Neural progenitor cell (in vitro differentiated cells): ENCODE measurements at regions not wholly inside any gene's neighbourhood (a gene's known extent, or its start where the extent isn't known, plus 50 kb on each side); places are given as distances from the start of the nearest gene placed in this dataset.
A peak's percentile ranks its signal among the peaks of the same experiment; 100 is the strongest.

Experiments
- DNase-seq: peaks from one replicate; pipeline ENCODE4 v3.0.0-alpha.2; 2016; ENCODE audit warnings: low spot score
- H2AFZ ChIP-seq: fragments of 200-600 bp; sonication (generic); replicated peaks from 2 replicates; pipeline ENCODE4 v1.6.1; 2016; ENCODE audit warnings: antibody characterized with exemption
- H3F3A ChIP-seq: fragments of 200-600 bp; sonication (generic); 2 replicates; pipeline ENCODE4 v1.6.1; 2016; ENCODE audit warnings: antibody characterized with exemption, low read depth
- H3K27ac ChIP-seq: fragments of 200-600 bp; sonication (generic); 2 replicates; pipeline ENCODE4 v1.5.1; 2016; ENCODE audit warnings: mild to moderate bottlenecking
- H3K27me3 ChIP-seq: fragments of 200-600 bp; sonication (generic); 2 replicates; pipeline ENCODE4 v1.6.1; 2016; ENCODE audit warnings: mild to moderate bottlenecking, moderate library complexity
- H3K36me3 ChIP-seq: fragments of 200-600 bp; sonication (generic); 2 replicates; pipeline ENCODE4 v1.5.1; 2016
- H3K4me1 ChIP-seq: fragments of 200-600 bp; sonication (generic); 2 replicates; pipeline ENCODE4 v1.6.1; 2016; ENCODE audit warnings: mixed run types
- H3K4me2 ChIP-seq: fragments of 200-600 bp; sonication (generic); 2 replicates; pipeline ENCODE4 v1.6.1; 2016
- H3K4me3 ChIP-seq: fragments of 200-600 bp; sonication (generic); 2 replicates; pipeline ENCODE4 v1.5.1; 2016
- H3K79me2 ChIP-seq: fragments of 200-600 bp; sonication (generic); 2 replicates; pipeline ENCODE4 v1.6.1; 2016; ENCODE audit warnings: low read depth
- H3K9ac ChIP-seq: fragments of 200-600 bp; sonication (generic); 2 replicates; pipeline ENCODE4 v1.6.1; 2016
- H3K9me3 ChIP-seq: fragments of 200-600 bp; sonication (generic); 2 replicates; pipeline ENCODE4 v1.5.1; 2016; ENCODE audit warnings: low read depth
- H4K20me1 ChIP-seq: fragments of 200-600 bp; sonication (generic); 2 replicates; pipeline ENCODE4 v1.6.1; 2016; ENCODE audit warnings: low read depth
- H3K27ac Mint-ChIP-seq: 3 replicates; pipeline ENCODE4 v1.8.0; 2021; ENCODE audit warnings: mixed read lengths
- H3K27me3 Mint-ChIP-seq: 2 replicates; pipeline ENCODE4 v1.8.0; 2022; ENCODE audit warnings: low read depth, mild to moderate bottlenecking, inconsistent platforms, moderate library complexity, mixed read lengths; ENCODE audit not compliant: insufficient read depth
- H3K36me3 Mint-ChIP-seq: 3 replicates; pipeline ENCODE4 v1.8.0; 2021; ENCODE audit warnings: mixed read lengths
- H3K4me1 Mint-ChIP-seq: 3 replicates; pipeline ENCODE4 v1.8.0; 2021; ENCODE audit warnings: mixed read lengths
- H3K4me3 Mint-ChIP-seq: 3 replicates; pipeline ENCODE4 v1.8.0; 2021; ENCODE audit warnings: mild to moderate bottlenecking, moderate library complexity, mixed read lengths
- H3K9me3 Mint-ChIP-seq: 3 replicates; pipeline ENCODE4 v1.8.0; 2020; ENCODE audit warnings: mixed read lengths
- EZH2 ChIP-seq: fragments of 200-600 bp; sonication (generic); IDR thresholded peaks from 2 replicates; pipeline ENCODE4 v1.6.1; 2017; ENCODE audit warnings: antibody characterized with exemption, mild to moderate bottlenecking, moderate library complexity
- EZH2phosphoT487 ChIP-seq: fragments of 200-600 bp; sonication (generic); IDR thresholded peaks from 2 replicates; pipeline ENCODE4 v1.6.1; 2017; ENCODE audit warnings: antibody characterized with exemption
- TF ChIP-seq, protein P1 (sequence below): fragments of 200-600 bp; sonication (generic); IDR thresholded peaks from 2 replicates; pipeline ENCODE4 v1.5.1; 2017; ENCODE audit warnings: antibody characterized with exemption, mild to moderate bottlenecking

GRCh38 chr4:15158406-15159091 is 156.3 kb downstream of the CPEB2 start:
- Mint-ChIP-seq H3K4me1 (peaks cover 15% of the 10 kb centered on the region), H3K27ac (no peak overlapping the region), H3K9me3 (no peaks in the 10 kb centered on the region), H3K4me3 (no peak overlapping the region), H3K36me3 (no peaks in the 10 kb centered on the region), H3K27me3 (no peaks in the 10 kb centered on the region)
- H4K20me1 ChIP-seq: no peaks in the 10 kb centered on the region
- peak; percentile 50 for DNase-seq
- H3K9ac ChIP-seq: no peak overlapping the region
- H3K79me2 ChIP-seq: no peaks in the 10 kb centered on the region
- H3K27me3 ChIP-seq: no peaks in the 10 kb centered on the region
- H3K4me3 ChIP-seq: no peak overlapping the region
- TF ChIP-seq, protein P1, sequence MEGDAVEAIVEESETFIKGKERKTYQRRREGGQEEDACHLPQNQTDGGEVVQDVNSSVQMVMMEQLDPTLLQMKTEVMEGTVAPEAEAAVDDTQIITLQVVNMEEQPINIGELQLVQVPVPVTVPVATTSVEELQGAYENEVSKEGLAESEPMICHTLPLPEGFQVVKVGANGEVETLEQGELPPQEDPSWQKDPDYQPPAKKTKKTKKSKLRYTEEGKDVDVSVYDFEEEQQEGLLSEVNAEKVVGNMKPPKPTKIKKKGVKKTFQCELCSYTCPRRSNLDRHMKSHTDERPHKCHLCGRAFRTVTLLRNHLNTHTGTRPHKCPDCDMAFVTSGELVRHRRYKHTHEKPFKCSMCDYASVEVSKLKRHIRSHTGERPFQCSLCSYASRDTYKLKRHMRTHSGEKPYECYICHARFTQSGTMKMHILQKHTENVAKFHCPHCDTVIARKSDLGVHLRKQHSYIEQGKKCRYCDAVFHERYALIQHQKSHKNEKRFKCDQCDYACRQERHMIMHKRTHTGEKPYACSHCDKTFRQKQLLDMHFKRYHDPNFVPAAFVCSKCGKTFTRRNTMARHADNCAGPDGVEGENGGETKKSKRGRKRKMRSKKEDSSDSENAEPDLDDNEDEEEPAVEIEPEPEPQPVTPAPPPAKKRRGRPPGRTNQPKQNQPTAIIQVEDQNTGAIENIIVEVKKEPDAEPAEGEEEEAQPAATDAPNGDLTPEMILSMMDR: no peak
- TF ChIP-seq EZH2phosphoT487 (no peak), EZH2 (no peak)
- H2AFZ ChIP-seq: peak overlapping the region; percentile 69
- no peaks in the 10 kb centered on the region for H3K9me3 ChIP-seq
- peak overlapping the region; percentile 21 for H3K4me2 ChIP-seq
- peaks cover 38% of the 10 kb centered on the region for H3K4me1 ChIP-seq
- no peak overlapping the region for H3K27ac ChIP-seq
- peaks cover 30% of the 10 kb centered on the region for H3F3A ChIP-seq
- H3K36me3 ChIP-seq: no peaks in the 10 kb centered on the region

GRCh38 chr4:15159477-15160019 is 157.3 kb downstream of the CPEB2 start:
- Histone ChIP-seq H3K4me1 (peaks cover 38% of the 10 kb centered on the region), H3K27ac (no peak overlapping the region), H3K36me3 (no peaks in the 10 kb centered on the region), H3K9me3 (no peaks in the 10 kb centered on the region), H3K27me3 (no peaks in the 10 kb centered on the region), H3K9ac (no peak overlapping the region), H3K4me3 (no peak overlapping the region), H3F3A (peaks cover 30% of the 10 kb centered on the region), H3K79me2 (no peaks in the 10 kb centered on the region), H4K20me1 (no peaks in the 10 kb centered on the region), H3K4me2 (peak overlapping the region; percentile 8), H2AFZ (no peak overlapping the region)
- H3K27me3 Mint-ChIP-seq: no peaks in the 10 kb centered on the region
- TF ChIP-seq, protein P1: no peak
- TF ChIP-seq EZH2: no peak
- TF ChIP-seq EZH2phosphoT487: no peak
- H3K27ac Mint-ChIP-seq: no peak overlapping the region
- H3K4me3 Mint-ChIP-seq: no peak overlapping the region
- DNase-seq: no peak
- no peaks in the 10 kb centered on the region for H3K9me3 Mint-ChIP-seq
- H3K36me3 Mint-ChIP-seq: no peaks in the 10 kb centered on the region
- H3K4me1 Mint-ChIP-seq: peaks cover 15% of the 10 kb centered on the region

GRCh38 chr4:15161439-15161838 is 159.2 kb downstream of the CPEB2 start:
- H3K4me2 ChIP-seq: peak overlapping the region; percentile 47
- H3F3A ChIP-seq: peaks cover 30% of the 10 kb centered on the region
- H4K20me1 ChIP-seq: no peaks in the 10 kb centered on the region
- H3K9me3 Mint-ChIP-seq: no peaks in the 10 kb centered on the region
- no peaks in the 10 kb centered on the region for H3K79me2 ChIP-seq
- H3K9me3 ChIP-seq: no peaks in the 10 kb centered on the region
- no peaks in the 10 kb centered on the region for H3K27me3 ChIP-seq
- H3K36me3 Mint-ChIP-seq: no peaks in the 10 kb centered on the region
- H3K27ac ChIP-seq: peak overlapping the region; percentile 15
- H3K27me3 Mint-ChIP-seq: no peaks in the 10 kb centered on the region
- H3K9ac ChIP-seq: no peak overlapping the region
- TF ChIP-seq EZH2 (no peak), EZH2phosphoT487 (no peak)
- TF ChIP-seq, protein P1: no peak
- H3K4me3 ChIP-seq: no peak overlapping the region
- no peaks in the 10 kb centered on the region for H3K36me3 ChIP-seq
- H3K4me3 Mint-ChIP-seq: no peak overlapping the region
- peaks cover 15% of the 10 kb centered on the region for H3K4me1 Mint-ChIP-seq
- no peak overlapping the region for H3K27ac Mint-ChIP-seq
- no peak overlapping the region for H2AFZ ChIP-seq
- H3K4me1 ChIP-seq: peaks cover 38% of the 10 kb centered on the region
- no peak for DNase-seq
